Stimulated activated CD8-positive, alpha-beta memory T cell treated with anti-CD3 and anti-CD28 coated beads, Interleukin-7, amount 100 ng/mL, for 24 hours (primary cell): ENCODE measurements at regions not wholly inside any gene's neighbourhood (a gene's known extent, or its start where the extent isn't known, plus 50 kb on each side); places are given as distances from the start of the nearest gene placed in this dataset.

ENCODE experiments used
- DNase-seq: peaks from one replicate; pipeline ENCODE4 v3.0.0-alpha.2; 2020; ENCODE audit warnings: low read depth

- DNase-seq: no peak
Observed at GRCh38 chr13:58051807-58052375, 420.3 kb downstream of the PCDH17 start.

- no peak for DNase-seq
Observed at GRCh38 chr13:58056426-58056825, 424.9 kb downstream of the PCDH17 start.

- DNase-seq: no peak
Observed at GRCh38 chr13:58059624-58060023, 428.1 kb downstream of the PCDH17 start.

DNA sequence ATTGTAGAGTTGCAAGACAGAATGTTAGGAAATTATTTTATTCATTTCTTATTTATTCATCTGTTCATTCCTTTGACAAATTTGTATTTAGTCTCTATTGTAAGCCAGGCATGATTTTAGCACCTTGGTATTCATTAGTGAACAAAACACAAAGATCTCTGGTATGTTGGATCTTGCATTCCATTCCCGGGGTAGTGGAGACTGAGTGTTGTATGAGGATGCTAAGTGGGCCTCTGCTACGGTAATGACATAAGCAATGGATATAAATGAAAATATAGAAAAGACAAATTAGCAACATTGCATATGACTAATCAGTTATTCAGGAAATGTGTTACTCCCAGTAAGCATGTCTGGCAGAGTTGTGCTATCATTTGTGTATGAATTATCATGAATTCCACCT lies 449.3 kb downstream of the PCDH17 start:
- DNase-seq: no peak

- DNase-seq: no peak
Observed at GRCh38 chr13:58081301-58081820, 449.8 kb downstream of the PCDH17 start.

- DNase-seq: no peak
Observed at GRCh38 chr13:58083064-58083463, 451.5 kb downstream of the PCDH17 start.

GRCh38 chr13:58085274-58085673 lies 453.7 kb downstream of the PCDH17 start:
- DNase-seq: no peak

DNA sequence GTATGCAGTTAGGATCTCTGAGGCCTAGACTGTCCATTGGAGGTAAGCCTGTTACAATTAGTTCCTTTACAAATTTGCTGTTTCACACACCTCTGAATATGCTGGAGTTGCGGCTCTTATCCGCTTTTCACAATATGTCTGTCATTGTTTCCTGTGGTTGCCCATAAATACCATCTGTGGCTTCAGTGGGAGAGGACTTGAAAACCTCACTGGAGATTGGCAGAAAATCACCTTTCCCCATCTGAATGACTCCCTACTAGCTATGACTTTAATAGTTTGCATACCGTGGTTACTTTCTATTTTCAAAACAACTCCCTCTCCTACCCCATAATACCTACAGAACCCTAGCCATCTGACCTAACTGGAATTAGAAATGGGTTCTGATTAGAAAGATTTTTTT lies 454.3 kb downstream of the PCDH17 start:
- no peak for DNase-seq

DNA sequence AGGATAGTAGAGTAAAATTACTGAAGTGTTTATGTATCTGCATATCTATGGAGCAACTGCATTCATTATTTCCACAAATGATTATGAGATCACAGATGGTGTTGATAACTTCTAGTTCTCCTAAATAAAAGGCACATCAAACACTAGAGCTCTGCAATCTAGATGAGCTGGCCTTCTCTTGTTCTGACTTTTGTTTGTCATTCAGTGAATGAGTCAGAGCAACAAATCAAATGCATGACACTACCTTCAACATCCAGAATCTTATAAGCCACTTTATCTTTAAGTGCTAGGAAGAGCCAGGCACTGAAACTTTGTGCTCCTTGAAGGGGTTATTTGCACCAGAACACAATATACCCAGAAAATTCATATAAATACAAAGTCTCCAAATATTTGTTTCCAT lies 456.0 kb downstream of the PCDH17 start:
- DNase-seq: no peak

GRCh38 chr13:58093394-58093793 lies 461.9 kb downstream of the PCDH17 start:
- DNase-seq: no peak

DNA sequence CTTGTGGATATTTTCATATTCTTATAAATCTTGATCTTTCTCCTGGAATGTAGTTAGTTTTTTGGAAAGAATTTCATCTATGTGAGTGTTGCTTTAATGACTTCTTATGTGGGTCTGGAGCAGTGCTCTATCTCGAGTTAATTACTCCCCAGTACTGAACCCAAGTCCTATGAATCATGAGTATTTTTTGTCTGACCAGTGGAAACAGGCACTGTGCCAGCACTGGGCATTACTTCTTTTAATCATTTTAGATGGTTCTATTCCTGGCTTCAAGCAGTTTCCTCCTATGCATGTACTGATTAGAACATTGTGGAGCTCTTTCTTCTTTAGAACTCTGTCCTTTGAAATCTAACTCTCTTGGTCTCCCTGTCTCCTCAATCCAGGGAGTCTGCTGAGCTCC lies 466.3 kb downstream of the PCDH17 start:
- no peak for DNase-seq

GRCh38 chr13:58119351-58119750 lies 487.8 kb downstream of the PCDH17 start:
- no peak for DNase-seq

DNA sequence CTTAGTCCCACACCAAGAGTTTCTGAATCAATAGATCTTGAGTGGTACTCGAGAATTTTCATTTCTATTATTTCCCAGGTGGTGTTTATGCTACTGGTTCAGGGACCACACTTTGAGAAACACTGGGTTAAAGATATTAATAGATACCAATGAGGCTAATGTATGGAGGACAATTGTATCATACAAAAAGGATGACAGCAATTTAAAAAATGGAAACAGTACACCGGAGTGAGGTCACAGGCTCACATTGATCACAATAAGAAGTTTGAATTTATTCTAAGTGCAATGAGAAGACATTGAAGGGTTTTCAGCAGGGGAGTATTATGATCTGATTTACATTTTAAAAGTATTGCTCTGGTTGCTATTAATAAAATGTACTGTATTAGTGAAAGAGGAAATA lies 488.3 kb downstream of the PCDH17 start:
- DNase-seq: no peak

DNA sequence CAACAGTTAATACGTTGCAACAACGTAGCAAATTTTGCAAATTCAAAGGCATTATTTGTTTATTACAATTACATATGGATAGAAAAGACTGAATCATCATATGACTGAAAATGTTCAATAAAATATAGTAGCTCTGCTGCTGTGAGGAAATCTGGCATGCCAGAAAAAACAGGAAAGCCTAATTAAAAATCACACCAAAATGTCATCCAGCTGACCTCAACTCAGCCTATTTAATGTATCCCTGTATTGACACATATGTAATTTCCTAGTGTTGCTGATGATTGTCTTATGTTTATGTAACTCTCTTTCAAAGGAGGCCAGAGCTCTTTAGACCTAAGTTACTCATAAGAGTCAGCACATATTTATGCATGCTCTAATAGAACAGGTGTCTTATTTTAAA lies 495.0 kb downstream of the PCDH17 start:
- no peak for DNase-seq

- no peak for DNase-seq
Observed at GRCh38 chr13:58134012-58134411, 502.5 kb downstream of the PCDH17 start.

- DNase-seq: no peak
Observed at GRCh38 chr13:58134525-58134924, 503.0 kb downstream of the PCDH17 start.

DNA sequence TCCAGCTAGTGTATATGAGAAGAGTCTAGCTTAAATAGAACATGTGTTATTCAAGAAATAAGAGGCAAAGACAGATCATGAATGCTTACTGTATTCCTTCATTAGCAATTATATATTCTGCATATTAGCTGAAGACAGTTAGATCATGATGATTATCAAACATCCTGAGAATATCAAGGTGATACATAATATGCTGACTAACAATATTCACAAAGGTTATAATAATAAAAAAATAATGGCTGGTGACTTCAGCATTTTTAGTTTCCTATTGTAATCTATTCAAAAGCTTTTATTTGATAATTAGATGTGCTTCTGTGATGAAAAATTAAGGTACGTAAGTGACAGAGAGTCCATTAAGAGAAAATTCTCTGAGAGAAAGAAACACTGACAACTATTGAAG lies 511.4 kb downstream of the PCDH17 start:
- DNase-seq: no peak

DNA sequence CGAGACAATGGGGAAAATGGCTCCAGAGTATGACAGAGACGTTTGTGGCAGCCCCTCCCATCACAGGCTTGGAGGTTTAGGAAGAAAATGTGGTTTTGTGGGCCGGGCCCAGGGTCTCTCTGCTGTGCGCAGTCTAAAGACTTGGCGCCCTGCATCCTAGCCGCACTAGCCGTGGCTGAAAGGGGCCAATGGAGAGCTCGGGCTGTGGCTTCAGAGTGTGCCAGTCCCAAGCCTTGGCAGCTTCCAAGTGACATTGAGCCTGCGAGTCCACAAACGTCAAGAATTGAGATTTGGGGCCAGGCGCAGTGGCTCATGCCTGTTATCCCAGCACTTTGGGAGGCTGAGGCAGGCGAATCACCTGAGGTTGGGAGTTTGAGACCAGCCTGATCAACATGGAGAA lies 513.1 kb downstream of the PCDH17 start:
- DNase-seq: no peak

GRCh38 chr13:58151452-58151851 lies 519.9 kb downstream of the PCDH17 start:
- DNase-seq: no peak

GRCh38 chr13:58160980-58161379 lies 529.4 kb downstream of the PCDH17 start:
- DNase-seq: no peak

DNA sequence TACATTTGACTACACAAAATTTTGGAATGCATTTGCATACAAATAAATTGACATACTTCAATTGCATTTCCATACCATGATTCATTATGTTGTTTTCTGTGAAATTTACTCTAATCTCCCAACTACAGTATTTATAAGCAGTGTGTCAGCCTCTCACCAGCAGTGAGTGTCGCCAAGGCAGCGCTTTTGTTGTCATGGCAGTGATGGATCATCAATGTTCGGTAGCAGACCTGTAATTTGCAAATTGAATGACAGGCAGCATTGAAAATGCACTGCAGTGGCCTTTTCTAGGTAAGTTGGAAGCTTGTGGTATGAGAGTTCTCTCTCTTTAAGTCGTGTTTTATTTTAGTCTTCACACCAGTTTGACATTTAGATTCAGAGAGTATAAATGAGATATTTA lies 534.1 kb downstream of the PCDH17 start:
- no peak for DNase-seq

- DNase-seq: no peak
Observed at GRCh38 chr13:58181111-58181510, 549.6 kb downstream of the PCDH17 start.

DNA sequence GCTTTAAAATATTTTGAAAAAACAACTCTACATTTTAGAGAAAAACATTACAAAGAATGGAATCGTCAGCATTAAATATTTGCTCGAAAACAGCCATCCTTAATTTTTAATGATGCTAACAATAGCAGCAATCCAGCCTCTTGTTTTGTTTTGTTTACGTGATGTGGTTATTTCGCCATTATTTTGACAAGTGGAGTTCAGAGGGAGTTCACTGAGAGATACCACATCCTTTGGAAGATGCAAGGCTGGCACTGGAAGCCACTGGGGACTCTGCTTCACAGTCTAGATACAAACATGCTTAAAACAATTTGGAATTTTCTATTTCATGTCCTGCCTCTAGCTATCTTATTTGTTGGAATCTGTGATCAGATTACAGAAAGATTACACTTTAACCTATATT lies 556.3 kb downstream of the PCDH17 start:
- DNase-seq: no peak

- no peak for DNase-seq
Observed at GRCh38 chr13:58190577-58190976, 559.0 kb downstream of the PCDH17 start.

DNA sequence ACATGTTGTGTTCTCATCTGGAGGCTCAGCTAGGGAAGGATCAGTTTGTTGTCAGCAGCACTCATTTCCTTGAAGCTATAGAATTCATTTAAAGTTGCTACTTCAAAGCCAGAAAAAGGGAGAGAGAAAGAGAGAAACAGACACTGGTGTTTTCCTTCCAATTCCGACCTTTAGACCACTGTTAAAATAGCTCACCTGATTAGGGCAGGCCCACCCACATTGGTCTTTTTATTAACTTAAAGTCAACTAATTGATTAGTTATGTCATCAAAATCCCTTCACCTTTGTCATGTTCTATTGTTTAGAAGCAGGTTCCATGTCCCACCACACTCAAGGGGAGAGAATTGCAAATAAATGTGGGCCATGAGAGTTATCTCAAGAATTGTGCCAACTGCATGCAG lies 560.2 kb downstream of the PCDH17 start:
- no peak for DNase-seq
